ENCODE measurements at regions not wholly inside any gene's neighbourhood (a gene's known extent, or its start where the extent isn't known, plus 50 kb on each side); places are given as distances from the start of the nearest gene placed in this dataset.

- H3K9me3 ChIP-seq (replicated peaks; ENCODE audit: control insufficient read depth, insufficient read depth, low read length), result no peaks in the 10 kb centered on the region
- DNase-seq (ENCODE audit: low read depth, low spot score), result no peak
- BruUV-seq (replicated peaks), result no TSS peak
- POLR2A ChIA-PET, result no interaction called here
- no peaks in the 10 kb centered on the region for H3K36me3 ChIP-seq (ENCODE audit: control insufficient read depth in 2 of 2, extremely low read depth in 1 of 2, insufficient read depth in 2 of 2, low read length in 2 of 2)
- intact Hi-C loops (cut with micrococcal nuclease), result no loop called here
- H3K79me2 ChIP-seq (ENCODE audit: control insufficient read depth, insufficient read depth, low read length), result no peaks in the 10 kb centered on the region
- H4K20me1 ChIP-seq (replicated peaks; ENCODE audit: control insufficient read depth, extremely low read depth, insufficient read depth, low read length), result no peaks in the 10 kb centered on the region
- no peak overlapping the region for H3K27ac ChIP-seq (ENCODE audit: insufficient read depth, low read depth, low read length)
- no peaks in the 10 kb centered on the region for H3K9me1 ChIP-seq (replicated peaks; ENCODE audit: control insufficient read depth, extremely low read depth, insufficient read depth, low read length)
- no peaks in the 10 kb centered on the region for H3K4me1 ChIP-seq (ENCODE audit: control insufficient read depth, extremely low read depth, insufficient read depth, low read length)
- H3K4me2 ChIP-seq (ENCODE audit: insufficient read depth, low read length), result no peak overlapping the region
- CTCF ChIA-PET, result no interaction called here
- no peak overlapping the region for H3K4me3 ChIP-seq (replicated peaks in 1 of 3; ENCODE audit: insufficient read depth in 1 of 3, low read depth in 1 of 3, low read length in 3 of 3)
- dilution Hi-C loops (cut with MboI; ENCODE audit: extremely low pct_ligation_motif_present, low sequenced_read_pairs), result no loop called here
- FAIRE-seq, result no peak
- TF ChIP-seq GATA2 (IDR thresholded peaks at IDR 0.05; ENCODE audit: insufficient read depth, insufficient read length, low read depth, low read length) (no peak), MYC (IDR thresholded peaks at IDR 0.05; ENCODE audit: low read depth, low read length) (no peak), FOS (IDR thresholded peaks at IDR 0.05; ENCODE audit: borderline replicate concordance, insufficient read depth, low read length) (no peak), POLR2AphosphoS5 (IDR thresholded peaks at IDR 0.05; ENCODE audit: insufficient read depth, low read depth, low read length) (no peak)
- peaks cover 0 to 5% of the 10 kb centered on the region in 2 experiments for H3K27me3 ChIP-seq (ENCODE audit: control insufficient read depth in 2 of 2, insufficient read depth in 2 of 2, low read length in 2 of 2)
- no peak overlapping the region for H2AFZ ChIP-seq (ENCODE audit: low read depth, low read length)
- no peak overlapping the region for H3K9ac ChIP-seq (replicated peaks; ENCODE audit: extremely low read depth, insufficient read depth, low read length)
Observed at GRCh38 chr4:54541426-54542118, 116.2 kb upstream of the KIT start.

GRCh38 chr4:54542119-54542438 lies 115.7 kb upstream of the KIT start:
- dilution Hi-C loops (cut with MboI; ENCODE audit: extremely low pct_ligation_motif_present, low sequenced_read_pairs), result no loop called here
- Histone ChIP-seq H3K9ac (replicated peaks; ENCODE audit: extremely low read depth, insufficient read depth, low read length) (no peak overlapping the region), H3K9me3 (replicated peaks; ENCODE audit: control insufficient read depth, insufficient read depth, low read length) (no peaks in the 10 kb centered on the region), H3K36me3 (ENCODE audit: control insufficient read depth in 2 of 2, extremely low read depth in 1 of 2, insufficient read depth in 2 of 2, low read length in 2 of 2) (no peaks in the 10 kb centered on the region), H3K27ac (ENCODE audit: insufficient read depth, low read depth, low read length) (no peak overlapping the region), H3K79me2 (ENCODE audit: control insufficient read depth, insufficient read depth, low read length) (no peaks in the 10 kb centered on the region), H3K4me3 (replicated peaks in 1 of 3; ENCODE audit: insufficient read depth in 1 of 3, low read depth in 1 of 3, low read length in 3 of 3) (no peak overlapping the region), H3K27me3 (ENCODE audit: control insufficient read depth in 2 of 2, insufficient read depth in 2 of 2, low read length in 2 of 2) (peaks cover 0 to 5% of the 10 kb centered on the region in 2 experiments), H3K4me1 (ENCODE audit: control insufficient read depth, extremely low read depth, insufficient read depth, low read length) (no peaks in the 10 kb centered on the region), H3K9me1 (replicated peaks; ENCODE audit: control insufficient read depth, extremely low read depth, insufficient read depth, low read length) (no peaks in the 10 kb centered on the region), H2AFZ (ENCODE audit: low read depth, low read length) (no peak overlapping the region), H3K4me2 (ENCODE audit: insufficient read depth, low read length) (no peak overlapping the region), H4K20me1 (replicated peaks; ENCODE audit: control insufficient read depth, extremely low read depth, insufficient read depth, low read length) (no peaks in the 10 kb centered on the region)
- no peak for TF ChIP-seq MAX (IDR thresholded peaks at IDR 0.05; ENCODE audit: insufficient read depth, insufficient read length)
- no peak for TF ChIP-seq POLR2A (IDR thresholded peaks at IDR 0.05; ENCODE audit: low read depth, low read length)
- TF ChIP-seq JUN (IDR thresholded peaks at IDR 0.05; ENCODE audit: borderline replicate concordance, insufficient read depth, insufficient read length, low read depth), result no peak
- TF ChIP-seq EZH2 (IDR thresholded peaks at IDR 0.05; ENCODE audit: borderline replicate concordance, low read depth, low read length, severe bottlenecking), result no peak
- no peak for TF ChIP-seq CTCF (IDR thresholded peaks at IDR 0.05; ENCODE audit: extremely low read depth in 1 of 2, insufficient read depth in 1 of 2, low read depth in 1 of 2, low read length in 2 of 2)
- no peak for TF ChIP-seq POLR2AphosphoS5 (IDR thresholded peaks at IDR 0.05; ENCODE audit: insufficient read depth, low read depth, low read length)
- no peak for TF ChIP-seq GATA2 (IDR thresholded peaks at IDR 0.05; ENCODE audit: insufficient read depth, insufficient read length, low read depth, low read length)
- no peak for TF ChIP-seq MYC (IDR thresholded peaks at IDR 0.05; ENCODE audit: low read depth, low read length)
- TF ChIP-seq FOS (IDR thresholded peaks at IDR 0.05; ENCODE audit: borderline replicate concordance, insufficient read depth, low read length), result no peak
- POLR2A ChIA-PET, result no interaction called here
- intact Hi-C loops (cut with micrococcal nuclease), result no loop called here
- CTCF ChIA-PET, result no interaction called here
- DNase-seq (ENCODE audit: low read depth, low spot score) (no peak), FAIRE-seq (no peak)
- BruUV-seq (replicated peaks), result no TSS peak
